Trophoblast cell (in vitro differentiated cells and primary cell): ENCODE measurements at regions not wholly inside any gene's neighbourhood (a gene's known extent, or its start where the extent isn't known, plus 50 kb on each side); places are given as distances from the start of the nearest gene placed in this dataset.

Experiments
- DNase-seq, 2 donors: peaks; one replicate each; pipeline ENCODE4 v3.0.0-alpha.2; 2016
- H2AFZ ChIP-seq: 2 replicates; pipeline ENCODE4 v1.6.1; 2013; ENCODE audit warnings: low read length, moderate library complexity, mild to moderate bottlenecking; ENCODE audit not compliant: insufficient read depth, poor library complexity
- H2AK5ac ChIP-seq: 2 replicates; pipeline ENCODE4 v1.6.1; 2013; ENCODE audit warnings: mild to moderate bottlenecking, low read length
- H2BK120ac ChIP-seq: 2 replicates; pipeline ENCODE4 v1.6.1; 2013; ENCODE audit warnings: low read length, mild to moderate bottlenecking, moderate library complexity; ENCODE audit not compliant: insufficient read depth, poor library complexity
- H2BK12ac ChIP-seq: 2 replicates; pipeline ENCODE4 v1.6.1; 2013; ENCODE audit warnings: mild to moderate bottlenecking, low read length, moderate library complexity
- H2BK5ac ChIP-seq: 2 replicates; pipeline ENCODE4 v1.6.1; 2013; ENCODE audit warnings: low read length, low read depth, moderate library complexity, mild to moderate bottlenecking; ENCODE audit not compliant: poor library complexity
- H3K14ac ChIP-seq: 2 replicates; pipeline ENCODE4 v1.6.1; 2013; ENCODE audit warnings: mild to moderate bottlenecking, low read length
- H3K18ac ChIP-seq: 2 replicates; pipeline ENCODE4 v1.6.1; 2013; ENCODE audit warnings: mild to moderate bottlenecking, low read length
- H3K23ac ChIP-seq: 2 replicates; pipeline ENCODE4 v1.6.1; 2013; ENCODE audit warnings: low read length
- H3K27ac ChIP-seq: 2 replicates; pipeline ENCODE4 v1.5.1; 2013; ENCODE audit warnings: low read depth, mild to moderate bottlenecking, inconsistent platforms, low read length, moderate library complexity
- H3K27me3 ChIP-seq: 2 replicates; pipeline ENCODE4 v1.6.1; 2013; ENCODE audit warnings: inconsistent platforms, mild to moderate bottlenecking, low read length, moderate library complexity; ENCODE audit not compliant: insufficient read depth
- H3K36me3 ChIP-seq, 2 experiments: 1 replicate in 1 of 2; 2 replicates in 1 of 2; pipeline ENCODE4 v1.6.1; 2013; ENCODE audit warnings: low read length in 2 of 2, mild to moderate bottlenecking in 2 of 2, moderate library complexity in 1 of 2; ENCODE audit not compliant: insufficient read depth in 2 of 2, control insufficient read depth in 1 of 2
- H3K4ac ChIP-seq: 2 replicates; pipeline ENCODE4 v1.6.1; 2013; ENCODE audit warnings: low read depth, mild to moderate bottlenecking, low read length, moderate library complexity
- H3K4me1 ChIP-seq, 2 experiments: 1 replicate in 1 of 2; 2 replicates in 1 of 2; pipeline ENCODE4 v1.6.1; 2013; ENCODE audit warnings: low read length in 2 of 2, mild to moderate bottlenecking in 2 of 2, moderate library complexity in 1 of 2; ENCODE audit not compliant: insufficient read depth in 2 of 2, control insufficient read depth in 1 of 2
- H3K4me2 ChIP-seq: 2 replicates; pipeline ENCODE4 v1.6.1; 2013; ENCODE audit warnings: inconsistent platforms, mild to moderate bottlenecking, low read length, moderate library complexity
- H3K4me3 ChIP-seq: 2 replicates; pipeline ENCODE4 v1.5.1; 2013; ENCODE audit warnings: mild to moderate bottlenecking, low read depth, low read length, inconsistent platforms
- H3K79me1 ChIP-seq: one replicate; pipeline ENCODE4 v1.6.1; 2013; ENCODE audit warnings: low read length
- H3K79me2 ChIP-seq: 2 replicates; pipeline ENCODE4 v1.6.1; 2013; ENCODE audit warnings: low read length, mild to moderate bottlenecking; ENCODE audit not compliant: control insufficient read depth, insufficient read depth, poor library complexity
- H3K9ac ChIP-seq: 2 replicates; pipeline ENCODE4 v1.6.1; 2013; ENCODE audit warnings: mild to moderate bottlenecking, low read length
- H3K9me3 ChIP-seq: 2 replicates; pipeline ENCODE4 v1.6.1; 2013; ENCODE audit warnings: low read depth, mild to moderate bottlenecking, control low read depth, inconsistent platforms, low read length; ENCODE audit not compliant: insufficient read depth
- H4K12ac ChIP-seq: 2 replicates; pipeline ENCODE4 v1.6.1; 2013; ENCODE audit warnings: low read depth, mild to moderate bottlenecking, low read length, moderate library complexity
- H4K8ac ChIP-seq: 2 replicates; pipeline ENCODE4 v1.6.1; 2013; ENCODE audit warnings: low read depth, mild to moderate bottlenecking, low read length, moderate library complexity
- H4K91ac ChIP-seq: one replicate; pipeline ENCODE4 v1.6.1; 2013; ENCODE audit warnings: low read depth, mild to moderate bottlenecking, low read length, moderate library complexity
- WGBS: extraction: QIAGEN DNeasy Blood & Tissue Kit; methylation state at CpG from one replicate; pipeline ENCODE4 v1.1.7; 2013; ENCODE audit warnings: missing lambda C conversion rate; ENCODE audit not compliant: insufficient read length, insufficient coverage; ENCODE audit errors: extremely low coverage; 5-methylcytosine and 5-hydroxymethylcytosine counted together

DNA sequence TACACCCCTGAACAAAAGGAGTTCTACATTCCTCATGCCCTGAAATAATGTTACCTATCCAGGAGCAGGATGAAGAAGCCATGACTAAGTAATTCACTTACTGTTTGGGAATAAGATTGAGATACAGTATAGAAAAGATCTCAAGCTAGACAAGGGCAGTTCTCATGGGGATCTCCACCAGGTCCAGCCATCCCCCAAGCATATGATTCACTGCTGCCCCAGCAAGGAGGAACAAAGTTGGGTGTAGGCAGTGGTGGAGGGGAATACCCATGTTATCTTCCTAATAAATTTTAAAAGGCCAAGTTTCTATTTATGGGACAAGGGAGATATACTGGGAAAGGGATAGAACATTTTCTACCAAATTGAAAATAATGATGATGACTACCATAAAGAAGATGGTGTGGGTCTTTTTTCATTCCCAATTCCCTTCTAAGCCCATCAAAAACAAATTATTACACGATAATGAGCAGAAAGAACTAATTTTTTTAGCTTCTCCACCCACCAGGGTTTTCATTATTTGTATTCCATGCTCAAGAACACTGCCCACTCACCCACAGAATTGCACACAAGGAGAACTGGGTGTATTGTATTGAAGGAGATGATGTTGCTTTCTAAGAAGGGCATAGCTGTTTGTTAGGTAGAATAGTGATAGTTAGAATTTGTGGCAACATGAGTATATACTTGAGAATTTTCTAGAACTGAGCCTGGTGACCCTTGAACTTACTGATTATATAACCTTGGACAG is 204.6 kb downstream of the BTG1 start:
- H3K4me2 ChIP-seq = no peak overlapping the region
- H3K9me3 ChIP-seq = no peaks in the 10 kb centered on the region
- H3K79me2 ChIP-seq = no peaks in the 10 kb centered on the region
- H3K23ac ChIP-seq = no peak overlapping the region
- no peak overlapping the region for H3K14ac ChIP-seq
- H3K4ac ChIP-seq = no peak overlapping the region
- no peak overlapping the region for H3K9ac ChIP-seq
- no peak overlapping the region for H3K18ac ChIP-seq
- no peak overlapping the region for H2BK12ac ChIP-seq
- no peak for DNase-seq
- H4K8ac ChIP-seq = no peak overlapping the region
- H3K4me1 ChIP-seq = no peaks in the 10 kb centered on the region
- no peak overlapping the region for H4K91ac ChIP-seq
- no peaks in the 10 kb centered on the region for H3K27me3 ChIP-seq
- WGBS = no CpG with 5 or more reads among the region's 1 CpG
- H2BK120ac ChIP-seq = no peak overlapping the region
- no peak overlapping the region for H3K4me3 ChIP-seq
- no peak overlapping the region for H2BK5ac ChIP-seq
- H4K12ac ChIP-seq = no peak overlapping the region
- H3K36me3 ChIP-seq = no peaks in the 10 kb centered on the region
- H3K79me1 ChIP-seq = no peaks in the 10 kb centered on the region
- no peak overlapping the region for H2AFZ ChIP-seq
- H3K27ac ChIP-seq = no peak overlapping the region
- no peak overlapping the region for H2AK5ac ChIP-seq

DNA sequence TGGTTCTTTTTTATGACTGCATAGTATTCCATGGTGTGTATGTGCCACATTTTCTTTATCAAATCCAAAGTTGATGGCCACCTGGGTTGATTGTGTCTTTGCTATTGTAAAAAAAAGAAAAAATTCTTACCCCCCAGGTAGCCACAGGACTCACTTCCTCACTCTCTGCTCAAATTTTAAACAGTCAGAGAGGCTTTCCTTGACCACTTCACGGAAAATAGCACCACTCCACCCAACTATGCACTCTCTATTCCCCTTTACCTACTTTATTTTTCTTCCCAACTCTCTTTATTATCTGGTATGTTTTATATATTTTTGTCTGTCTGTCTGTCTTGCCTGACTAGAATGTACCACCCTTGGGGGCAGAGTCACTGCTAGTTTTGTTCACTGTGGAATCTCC is 205.3 kb downstream of the BTG1 start:
- no peak overlapping the region for H3K14ac ChIP-seq
- no peak for DNase-seq
- no peak overlapping the region for H4K91ac ChIP-seq
- no peak overlapping the region for H3K18ac ChIP-seq
- no peaks in the 10 kb centered on the region for H3K27me3 ChIP-seq
- 100% methylated on average over 1 of the region's 1 CpG for WGBS
- H2AK5ac ChIP-seq = no peak overlapping the region
- H3K4me3 ChIP-seq = no peak overlapping the region
- H3K4me2 ChIP-seq = no peak overlapping the region
- H3K9me3 ChIP-seq = no peaks in the 10 kb centered on the region
- no peak overlapping the region for H4K8ac ChIP-seq
- H2BK12ac ChIP-seq = no peak overlapping the region
- no peak overlapping the region for H3K9ac ChIP-seq
- H4K12ac ChIP-seq = no peak overlapping the region
- H3K4ac ChIP-seq = no peak overlapping the region
- no peak overlapping the region for H2BK5ac ChIP-seq
- H3K27ac ChIP-seq = no peak overlapping the region
- no peaks in the 10 kb centered on the region for H3K4me1 ChIP-seq
- no peaks in the 10 kb centered on the region for H3K36me3 ChIP-seq
- no peak overlapping the region for H3K23ac ChIP-seq
- H2AFZ ChIP-seq = no peak overlapping the region
- no peaks in the 10 kb centered on the region for H3K79me1 ChIP-seq
- H3K79me2 ChIP-seq = no peaks in the 10 kb centered on the region
- H2BK120ac ChIP-seq = no peak overlapping the region

DNA sequence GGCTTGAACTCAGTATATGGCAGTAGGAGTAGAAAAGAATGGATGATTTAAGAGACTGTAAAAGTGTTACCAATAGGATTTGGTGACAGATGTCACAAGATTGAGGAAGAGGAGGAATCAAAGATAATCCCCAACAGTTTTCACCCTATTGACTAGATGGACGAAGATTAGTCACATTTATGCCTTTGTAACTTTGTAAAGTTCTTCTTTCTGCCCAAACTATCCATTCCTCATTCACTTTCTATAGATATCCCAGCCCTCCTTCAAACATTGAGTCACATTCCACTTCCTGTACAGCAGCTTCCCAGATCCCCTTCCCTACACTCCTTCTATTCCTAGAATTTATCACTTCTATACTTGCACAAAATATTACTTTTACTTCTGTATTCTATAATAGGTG is 207.9 kb downstream of the BTG1 start:
- Histone ChIP-seq H3K9ac (no peak overlapping the region), H3K23ac (no peak overlapping the region), H4K8ac (no peak overlapping the region), H3K9me3 (no peaks in the 10 kb centered on the region), H2AFZ (no peak overlapping the region), H2AK5ac (no peak overlapping the region), H3K27me3 (no peaks in the 10 kb centered on the region), H2BK12ac (no peak overlapping the region), H3K36me3 (no peaks in the 10 kb centered on the region), H3K4me1 (no peaks in the 10 kb centered on the region), H2BK120ac (no peak overlapping the region), H3K27ac (no peak overlapping the region), H3K79me2 (no peaks in the 10 kb centered on the region), H2BK5ac (no peak overlapping the region), H3K4ac (no peak overlapping the region), H3K18ac (no peak overlapping the region), H3K4me3 (no peak overlapping the region), H3K4me2 (no peak overlapping the region), H3K79me1 (no peaks in the 10 kb centered on the region), H4K12ac (no peak overlapping the region), H3K14ac (no peak overlapping the region), H4K91ac (no peak overlapping the region)
- no CpG with 5 or more reads among the region's 1 CpG for WGBS
- no peak for DNase-seq

DNA sequence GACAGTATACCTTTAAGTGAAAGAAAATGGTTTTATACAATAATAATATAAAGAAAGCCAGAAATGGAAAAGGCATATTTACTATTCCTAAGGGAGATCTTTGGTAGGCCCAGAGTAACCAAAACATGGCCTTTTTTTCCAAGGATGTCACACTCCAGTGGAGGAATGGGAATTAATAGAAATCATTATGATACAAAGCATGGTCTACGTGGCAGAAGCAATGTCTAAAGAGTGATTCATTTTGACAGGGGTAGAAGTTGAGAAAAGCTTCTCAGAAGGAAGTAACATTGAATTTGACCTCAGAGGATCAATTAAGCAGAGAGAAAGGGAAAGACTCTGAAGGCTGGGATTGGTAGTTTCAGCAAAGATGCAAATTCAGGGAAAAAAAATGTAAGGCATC is 208.6 kb downstream of the BTG1 start:
- Histone ChIP-seq H4K91ac (no peak overlapping the region), H3K9ac (no peak overlapping the region), H4K8ac (no peak overlapping the region), H3K79me2 (no peaks in the 10 kb centered on the region), H4K12ac (no peak overlapping the region), H2BK5ac (no peak overlapping the region), H2AK5ac (no peak overlapping the region), H3K27ac (no peak overlapping the region), H3K27me3 (no peaks in the 10 kb centered on the region), H3K79me1 (no peaks in the 10 kb centered on the region), H2AFZ (no peak overlapping the region), H3K4me3 (no peak overlapping the region), H3K4ac (no peak overlapping the region), H3K9me3 (no peaks in the 10 kb centered on the region), H3K14ac (no peak overlapping the region), H3K23ac (no peak overlapping the region), H3K18ac (no peak overlapping the region), H2BK120ac (no peak overlapping the region), H3K4me2 (no peak overlapping the region), H2BK12ac (no peak overlapping the region), H3K4me1 (no peaks in the 10 kb centered on the region), H3K36me3 (no peaks in the 10 kb centered on the region)
- DNase-seq = no peak
- WGBS = no CpG with 5 or more reads among the region's 1 CpG
